GM19395 (cell line): ENCODE measurements at regions not wholly inside any gene's neighbourhood (a gene's known extent, or its start where the extent isn't known, plus 50 kb on each side); places are given as distances from the start of the nearest gene placed in this dataset.

Source experiments
- ATAC-seq: cut with Tn5 transposase; IDR thresholded peaks from one replicate; pipeline ENCODE4 v1.9.1; 2021; ENCODE audit warnings: mild to moderate bottlenecking, moderate library complexity; ENCODE audit not compliant: unreplicated experiment

DNA sequence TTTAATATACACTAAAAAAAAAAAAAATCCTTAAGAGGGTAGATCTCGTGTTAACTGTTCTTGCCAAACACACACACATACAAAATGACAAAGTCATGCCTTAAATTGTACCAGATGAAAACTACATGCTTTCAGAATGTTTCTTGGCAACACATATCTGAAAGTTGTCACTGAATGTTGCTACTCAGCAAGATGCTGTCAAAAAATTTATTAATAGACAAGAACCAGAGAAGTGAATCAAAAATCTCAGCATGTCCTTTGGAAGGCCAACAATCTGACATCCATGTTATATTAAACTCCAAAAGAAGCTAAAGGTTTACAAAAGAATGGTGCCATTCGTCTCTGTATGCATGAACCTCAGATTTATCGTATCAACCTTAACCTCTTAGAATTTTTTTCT, 1746.2 kb upstream of the PRR20A start:
- no peak for ATAC-seq

DNA sequence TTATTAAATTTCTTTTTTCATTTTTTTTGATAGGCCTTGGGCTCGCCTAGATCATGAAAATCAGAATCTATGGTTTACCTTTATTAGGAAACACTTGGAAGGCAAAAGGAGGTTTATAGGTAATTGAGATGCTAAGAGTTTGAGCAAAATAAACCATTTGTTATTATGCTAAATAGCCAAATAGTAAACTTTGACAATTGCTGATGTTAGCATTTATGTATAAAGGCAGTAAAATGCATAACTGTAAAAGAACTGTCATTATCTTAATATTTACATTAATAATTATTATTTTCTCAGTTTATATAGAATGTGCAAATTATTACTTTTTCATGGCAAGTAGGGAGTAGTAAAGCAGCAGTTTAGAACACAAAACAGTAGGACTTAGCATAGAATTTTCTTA, 1737.8 kb upstream of the PRR20A start:
- ATAC-seq: no peak

DNA sequence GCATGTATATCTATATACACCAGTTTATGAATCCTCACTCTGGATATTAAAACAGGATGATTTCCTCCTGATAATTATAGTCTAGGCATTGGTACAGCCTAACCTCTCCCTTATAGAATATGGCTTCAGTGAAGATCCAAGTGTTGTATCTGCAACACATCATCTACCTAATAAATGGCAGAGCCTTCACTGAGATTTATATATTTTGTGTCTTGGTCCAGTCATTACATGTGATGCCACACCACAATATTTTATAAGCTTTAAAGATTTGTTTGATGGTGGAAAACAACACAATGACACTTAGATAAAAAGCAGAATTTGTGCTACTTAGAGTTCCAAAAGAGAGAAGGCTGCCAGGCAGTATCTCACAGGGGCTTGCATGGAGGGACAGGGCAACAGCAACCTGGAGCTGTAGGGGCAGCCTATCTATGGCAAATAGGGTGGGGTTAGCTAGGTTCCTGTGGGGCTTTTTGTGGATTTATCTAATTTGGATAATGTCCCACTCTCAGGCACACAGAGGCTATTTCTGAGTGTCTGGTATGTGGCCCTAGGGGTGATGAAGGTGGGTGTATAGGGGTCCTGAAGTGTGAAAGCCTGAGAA, 1736.7 kb upstream of the PRR20A start:
- no peak for ATAC-seq

DNA sequence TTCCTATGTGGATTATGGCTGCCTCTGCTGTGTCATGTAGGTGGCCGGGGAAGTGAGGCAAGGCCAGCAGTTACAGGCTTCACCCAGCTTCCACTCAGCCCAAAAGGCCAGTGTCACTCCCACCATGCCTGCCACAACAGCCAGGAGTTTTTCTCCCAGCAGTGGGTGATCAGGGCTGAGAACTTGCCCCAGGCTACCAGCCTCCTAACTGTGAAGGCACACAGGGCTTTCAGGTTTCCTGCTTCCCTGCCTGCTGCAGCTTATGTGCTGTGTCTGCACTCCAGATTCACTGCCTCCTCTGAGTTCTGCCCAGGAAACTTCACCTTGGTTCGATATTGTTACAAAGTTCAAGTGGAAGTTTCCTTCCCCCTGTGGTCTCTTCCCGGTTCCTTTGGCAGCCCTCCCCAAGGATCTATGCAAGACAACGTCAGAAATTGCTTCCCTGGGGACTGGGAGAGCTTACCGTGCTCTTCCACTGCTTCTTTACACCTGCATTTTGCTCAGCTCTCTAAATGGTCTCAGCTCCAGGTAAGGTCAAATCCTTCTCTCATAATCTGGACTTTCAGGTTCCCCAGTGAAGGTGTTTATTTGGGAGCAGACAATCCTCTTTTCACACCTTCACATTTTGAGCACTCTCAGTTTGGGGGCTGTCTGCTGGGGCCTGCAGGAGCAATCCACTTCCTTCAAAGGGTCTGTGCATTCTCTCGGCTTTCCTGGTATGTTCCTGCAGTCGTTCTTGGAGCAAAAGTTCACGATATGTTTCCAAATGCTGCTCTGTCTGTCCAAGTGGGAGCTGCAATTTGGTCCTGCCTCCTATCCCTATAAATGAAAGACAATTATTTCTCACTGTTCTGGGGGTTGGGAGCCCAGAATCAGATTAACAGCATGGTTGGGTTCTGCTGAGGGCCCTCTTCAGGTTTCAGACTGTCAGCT, 1730.1 kb upstream of the PRR20A start:
- no peak for ATAC-seq

DNA sequence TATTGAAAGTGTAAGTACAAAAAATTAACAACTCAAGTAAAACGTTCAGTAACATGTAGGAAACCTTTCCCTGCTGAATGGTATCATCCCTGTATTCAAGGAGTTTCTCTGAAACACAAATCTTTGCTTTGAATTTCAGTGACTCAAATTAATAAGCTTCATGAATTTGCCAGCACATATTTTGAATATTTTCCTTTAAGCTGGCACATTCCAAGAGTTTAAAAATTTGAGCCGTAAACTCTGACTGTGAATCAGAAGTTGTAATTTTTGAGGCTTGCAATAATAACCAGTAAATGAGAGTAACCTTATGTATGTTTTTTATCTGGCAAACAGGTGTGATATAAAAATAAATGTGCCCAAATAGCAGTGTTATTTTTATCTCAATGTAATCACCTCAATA, 1722.6 kb upstream of the PRR20A start:
- ATAC-seq: no peak

DNA sequence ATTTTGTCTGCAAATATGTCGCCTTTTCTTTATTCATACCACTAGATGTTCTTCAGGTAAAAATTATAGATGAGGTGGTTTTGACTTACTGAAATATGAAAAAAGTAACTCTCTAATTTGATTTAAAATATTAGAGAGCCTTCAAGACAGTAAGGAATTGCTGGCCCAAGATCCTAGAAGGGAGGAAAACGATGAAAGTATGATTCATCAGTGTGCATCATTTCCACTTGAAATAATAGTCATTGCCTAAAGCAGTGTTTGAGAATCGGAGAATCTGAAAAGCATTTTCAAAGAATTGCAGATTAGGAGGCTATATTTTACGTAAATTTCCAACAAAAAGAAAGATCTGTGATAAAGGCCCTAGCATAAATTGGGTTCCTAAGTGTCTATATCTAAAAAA, 1707.9 kb upstream of the PRR20A start:
- ATAC-seq: no peak

DNA sequence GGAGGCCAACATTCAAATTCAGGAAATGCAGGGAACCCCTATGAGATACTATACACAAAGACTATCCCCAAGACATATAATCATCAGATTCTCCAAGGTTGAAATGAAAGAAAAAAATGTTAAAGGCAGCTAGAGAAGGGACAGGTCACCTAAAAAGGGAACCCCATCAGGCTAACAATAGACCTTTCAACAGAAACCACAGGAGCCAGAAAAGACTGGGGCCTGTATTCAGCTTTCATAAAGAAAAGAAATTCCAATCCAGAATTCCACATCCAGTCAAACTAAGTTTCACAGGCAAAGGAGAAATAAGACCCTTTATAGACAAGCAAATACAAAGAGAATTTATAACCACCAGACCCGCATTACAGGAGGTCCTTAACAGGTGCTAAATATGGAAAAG, 1703.6 kb upstream of the PRR20A start:
- ATAC-seq: no peak

DNA sequence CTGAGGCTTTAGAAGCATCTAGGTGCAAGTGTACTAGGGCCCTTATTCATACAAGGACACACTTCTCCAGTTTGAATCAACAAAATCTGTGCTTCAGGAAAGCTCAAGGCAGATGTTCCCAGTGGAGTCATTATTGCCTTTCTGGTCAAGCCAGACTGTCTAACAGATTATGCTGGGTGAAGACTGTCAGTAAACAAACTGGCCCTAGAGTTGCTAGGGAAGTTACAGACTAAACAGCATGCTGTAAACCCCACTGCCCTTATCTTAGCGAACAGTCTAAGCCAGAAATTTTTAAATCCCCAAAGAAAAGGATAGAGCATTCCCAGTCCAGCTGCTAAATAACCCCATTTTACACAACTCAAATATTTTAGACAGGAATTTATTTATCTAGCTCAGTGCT, 1701.3 kb upstream of the PRR20A start:
- no peak for ATAC-seq

DNA sequence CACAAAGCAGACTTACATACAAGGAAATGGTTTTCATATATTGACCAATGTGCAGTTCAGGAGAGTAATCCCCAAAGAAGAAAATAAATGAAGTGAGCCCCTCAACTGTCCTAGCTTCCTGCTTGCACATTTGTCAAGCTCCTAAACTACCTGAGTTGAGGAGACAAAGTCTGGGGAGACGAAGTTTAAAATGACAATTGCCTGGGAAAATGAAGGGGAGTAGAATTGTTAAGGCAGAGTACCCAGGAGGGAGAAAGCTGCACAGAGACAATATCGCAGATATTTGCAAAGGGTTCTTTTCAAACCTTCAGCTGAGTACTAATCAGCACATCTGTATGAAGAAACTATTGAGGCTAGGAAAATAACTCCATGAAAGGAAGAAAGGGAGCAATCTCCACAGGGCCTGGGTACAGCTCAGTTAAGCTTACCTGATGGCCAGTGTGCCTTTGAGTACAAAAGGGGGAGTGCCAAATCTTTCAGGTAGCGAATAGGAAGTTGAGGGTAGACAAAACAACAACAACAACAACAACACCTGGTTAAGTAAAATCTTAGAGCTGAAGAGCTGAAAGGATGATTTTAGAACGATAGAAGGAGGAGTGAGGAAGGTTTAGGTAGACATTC, 1700.1 kb upstream of the PRR20A start:
- ATAC-seq: no peak

DNA sequence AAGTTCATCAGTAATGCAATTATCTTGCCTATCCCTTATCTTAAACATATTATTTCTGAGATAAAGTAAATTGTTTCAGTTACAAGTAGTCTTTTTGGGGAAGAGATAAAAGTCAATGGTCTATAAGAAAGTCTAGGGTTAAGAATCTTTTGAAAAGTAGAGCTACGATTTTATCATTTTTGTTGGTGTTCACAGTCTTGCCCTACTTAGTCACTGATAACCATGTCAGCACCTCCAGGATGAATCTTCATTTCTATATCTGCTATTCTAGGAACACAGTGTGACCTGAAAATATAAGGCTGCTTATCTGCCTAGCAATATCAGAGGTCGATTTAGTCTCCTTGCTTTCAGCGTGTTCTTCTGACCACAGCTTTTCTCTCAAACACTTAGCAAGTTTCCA, 1676.5 kb upstream of the PRR20A start:
- ATAC-seq: no peak

DNA sequence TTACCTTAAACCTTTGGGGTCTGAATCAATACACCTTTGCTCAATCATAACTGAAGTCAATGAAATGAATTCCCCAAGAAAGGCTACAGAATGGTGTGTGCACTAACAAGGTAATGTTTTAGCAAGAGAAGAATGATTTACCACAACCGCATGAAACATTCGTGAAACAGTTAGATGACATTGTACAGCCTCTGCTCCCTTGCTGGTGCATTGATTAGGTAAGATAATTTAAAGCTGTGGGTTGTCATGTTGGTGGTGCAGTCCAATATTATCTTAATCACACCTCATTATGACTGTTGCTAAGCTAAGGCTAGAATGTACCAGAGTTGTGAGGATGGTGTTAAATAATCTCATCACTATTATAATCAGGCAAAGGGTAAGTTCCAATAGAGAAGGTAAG, 1673.2 kb upstream of the PRR20A start:
- no peak for ATAC-seq

DNA sequence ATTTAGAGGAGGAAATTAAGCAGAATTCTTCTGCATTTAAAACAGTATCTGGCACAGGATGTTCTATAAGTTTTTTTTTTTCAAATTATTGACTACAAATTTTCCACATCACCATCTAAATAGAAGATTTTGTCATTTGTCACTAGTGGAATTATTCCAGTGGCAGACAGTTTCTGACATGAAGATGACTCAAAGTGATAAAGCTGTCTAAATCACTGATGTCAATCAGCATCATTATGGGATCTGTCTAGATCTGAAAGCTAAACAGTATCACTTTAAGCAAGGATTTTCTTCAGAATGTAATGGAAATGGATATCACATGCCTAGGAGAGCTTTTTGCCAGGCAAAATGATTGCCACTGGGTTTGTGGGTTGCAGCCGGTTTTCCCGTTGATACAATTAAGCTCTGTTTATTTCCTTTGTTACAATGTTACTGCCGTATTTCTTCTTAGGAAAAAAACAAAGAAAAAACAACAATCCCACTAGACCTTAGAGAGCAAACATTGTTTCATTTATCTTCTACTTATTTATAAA, 1657.0 kb upstream of the PRR20A start:
- no peak for ATAC-seq

DNA sequence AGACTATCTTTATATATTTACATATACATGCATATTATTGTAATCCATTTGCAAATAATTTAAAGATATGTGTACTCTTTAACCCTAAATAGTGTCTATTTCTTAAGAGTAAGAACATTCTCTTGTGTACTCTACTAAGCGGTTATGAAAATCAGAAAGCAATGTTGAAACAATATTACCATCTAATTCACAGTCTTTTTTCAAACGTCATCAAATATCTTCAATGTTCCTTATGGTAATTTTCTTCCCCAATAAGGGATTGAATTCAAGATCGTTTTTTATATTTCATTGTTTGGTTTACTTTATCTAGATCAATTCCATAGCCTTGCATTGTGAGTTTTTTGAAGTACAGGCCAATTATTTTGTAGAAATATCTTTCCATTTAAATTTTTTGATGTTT, 1647.4 kb upstream of the PRR20A start:
- no peak for ATAC-seq

DNA sequence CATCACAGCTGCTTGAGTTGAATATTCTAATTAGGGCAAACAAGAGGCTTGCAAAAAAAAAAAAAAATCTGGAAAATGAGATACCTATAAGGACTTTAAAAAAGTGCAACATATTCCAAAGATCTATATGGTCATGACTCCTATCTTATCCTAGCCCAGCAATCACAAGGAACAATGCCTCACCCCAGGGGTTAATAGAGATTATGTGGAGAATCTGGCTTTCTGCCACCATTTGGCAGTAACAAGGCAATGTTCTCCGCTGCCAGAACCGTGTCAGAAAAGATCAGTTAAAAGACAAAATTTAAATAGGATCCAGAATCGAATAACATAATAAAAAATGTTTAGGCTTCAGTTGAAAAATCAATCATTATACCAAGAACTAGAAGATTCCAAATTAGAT, 1643.2 kb upstream of the PRR20A start:
- ATAC-seq: no peak

DNA sequence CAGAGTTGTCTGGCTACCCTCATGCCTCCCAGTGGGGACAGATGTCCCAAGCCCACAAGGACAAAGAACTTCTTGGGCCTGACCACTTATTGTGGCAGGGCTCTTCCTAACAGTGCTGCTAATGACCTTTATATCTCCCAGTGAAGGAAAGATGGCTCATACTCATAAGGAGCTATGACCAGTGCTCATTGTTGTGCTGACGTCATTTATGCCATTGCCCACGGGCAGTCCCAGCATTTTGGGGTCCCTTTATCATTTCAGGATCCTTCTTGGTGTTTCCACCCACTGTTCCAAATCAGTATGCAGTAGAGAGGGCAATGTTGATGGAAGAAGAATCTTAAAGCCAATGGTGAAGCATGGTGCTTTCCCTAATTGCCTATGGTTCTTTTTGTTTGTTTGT, 1640.0 kb upstream of the PRR20A start:
- ATAC-seq: no peak

DNA sequence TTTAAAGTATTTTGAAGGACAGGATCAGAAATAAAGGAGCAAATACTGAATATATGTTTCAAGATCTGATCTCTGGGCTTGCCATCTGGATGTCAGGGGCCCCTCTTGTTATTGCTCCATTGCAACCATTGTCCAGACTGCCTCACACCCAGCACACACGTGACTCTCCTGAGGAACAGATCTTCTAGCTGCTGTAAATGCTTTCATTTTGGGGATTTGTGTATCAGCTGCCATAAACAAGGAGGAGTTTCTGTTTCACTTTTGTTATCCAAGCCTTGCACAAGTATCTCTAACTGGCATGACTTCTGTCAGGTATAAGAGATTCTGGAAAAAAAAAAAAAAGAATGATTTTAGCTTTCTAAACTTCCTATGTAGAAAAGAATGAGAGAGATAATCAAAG, 1624.1 kb upstream of the PRR20A start:
- no peak for ATAC-seq

DNA sequence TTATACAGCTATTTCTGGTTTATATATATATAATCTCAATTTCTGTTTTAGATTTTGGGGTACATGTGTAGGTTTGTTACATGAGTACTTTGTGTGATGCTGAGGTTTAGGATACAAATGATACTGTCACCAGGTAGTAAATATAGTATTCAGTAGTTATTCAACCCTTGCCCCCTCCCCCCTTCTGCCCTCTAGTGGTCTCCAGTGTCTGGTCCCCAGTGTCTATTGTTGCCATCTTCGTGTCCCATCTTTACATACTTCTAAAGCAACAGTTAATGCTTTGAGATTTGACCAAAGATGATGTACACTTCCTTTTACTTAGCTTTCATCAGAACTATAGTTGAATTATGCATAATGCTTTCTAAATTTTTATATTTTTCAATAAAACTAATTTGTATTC, 1623.4 kb upstream of the PRR20A start:
- ATAC-seq: no peak

DNA sequence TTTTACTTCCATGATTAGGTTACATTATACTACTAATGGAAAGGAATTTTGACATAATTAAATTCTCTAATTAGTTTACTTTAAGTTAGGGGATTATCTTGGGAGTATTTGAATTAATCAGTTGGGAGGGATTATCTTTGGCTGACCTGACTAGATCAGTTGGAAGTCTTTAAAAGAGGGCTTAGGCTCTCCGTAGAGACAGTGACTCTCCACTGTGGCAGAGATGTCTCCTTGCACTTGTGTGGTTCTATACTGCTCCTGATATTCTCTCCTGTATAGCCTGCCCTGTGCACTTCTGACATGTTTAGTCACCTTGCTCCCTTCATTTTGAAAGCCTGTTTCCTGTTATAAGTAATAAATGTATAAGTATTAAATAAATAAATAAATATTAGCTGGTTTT, 1612.3 kb upstream of the PRR20A start:
- ATAC-seq: no peak

DNA sequence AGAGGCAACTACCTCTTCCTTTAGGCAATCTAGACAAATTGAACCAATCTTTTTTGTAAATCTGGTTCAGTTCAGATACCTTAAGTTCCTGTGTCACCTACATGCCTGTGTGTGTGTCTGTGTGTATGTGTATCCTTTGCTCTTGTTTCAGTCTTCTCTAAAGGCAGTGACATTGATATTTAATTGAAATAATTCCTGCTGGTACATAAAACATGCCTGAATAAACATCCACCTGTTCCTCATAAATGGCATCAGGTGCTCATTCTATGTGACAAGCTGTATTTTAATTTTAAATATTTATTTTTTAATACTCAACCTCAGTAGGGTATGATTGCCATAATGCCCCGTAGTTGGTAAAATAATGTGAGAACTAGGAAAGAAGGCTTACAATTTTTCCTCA, 1606.4 kb upstream of the PRR20A start:
- ATAC-seq: no peak

DNA sequence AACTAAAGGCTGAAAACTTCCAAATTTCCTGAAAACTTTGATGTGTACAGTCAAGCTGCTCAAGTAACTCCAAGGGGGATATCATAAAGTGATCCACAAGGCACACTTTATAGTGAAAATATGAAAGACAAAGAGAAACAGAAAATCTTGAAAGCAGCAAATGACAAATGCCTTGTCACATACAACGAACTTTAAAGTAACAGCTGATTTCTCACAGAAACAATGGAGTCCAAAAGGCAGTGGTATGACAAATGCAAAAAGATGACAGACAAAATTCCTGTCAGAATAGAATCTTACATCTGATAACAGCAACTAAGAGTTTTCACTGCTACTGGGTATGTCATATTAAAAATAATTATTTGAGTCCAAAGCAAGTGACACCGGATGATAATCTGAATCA, 1602.3 kb upstream of the PRR20A start:
- no peak for ATAC-seq

DNA sequence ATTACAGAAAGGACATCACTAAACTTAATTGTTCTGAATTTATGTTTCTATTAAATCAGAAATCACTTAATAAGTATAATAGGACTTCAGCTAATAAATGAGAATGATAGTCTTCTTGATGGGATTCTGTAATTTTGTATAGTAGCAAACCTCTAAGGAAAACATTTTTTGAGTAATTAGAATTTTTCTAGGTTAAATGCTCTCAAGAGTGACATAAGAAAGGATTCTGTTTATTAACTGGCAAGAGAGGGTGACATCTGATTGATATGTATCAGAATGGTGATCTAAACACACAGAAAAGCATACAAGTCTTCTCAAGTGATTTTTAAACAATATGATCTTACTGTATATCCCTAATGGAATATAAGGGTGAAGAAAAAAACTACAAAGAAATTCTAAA, 1597.7 kb upstream of the PRR20A start:
- ATAC-seq: no peak

DNA sequence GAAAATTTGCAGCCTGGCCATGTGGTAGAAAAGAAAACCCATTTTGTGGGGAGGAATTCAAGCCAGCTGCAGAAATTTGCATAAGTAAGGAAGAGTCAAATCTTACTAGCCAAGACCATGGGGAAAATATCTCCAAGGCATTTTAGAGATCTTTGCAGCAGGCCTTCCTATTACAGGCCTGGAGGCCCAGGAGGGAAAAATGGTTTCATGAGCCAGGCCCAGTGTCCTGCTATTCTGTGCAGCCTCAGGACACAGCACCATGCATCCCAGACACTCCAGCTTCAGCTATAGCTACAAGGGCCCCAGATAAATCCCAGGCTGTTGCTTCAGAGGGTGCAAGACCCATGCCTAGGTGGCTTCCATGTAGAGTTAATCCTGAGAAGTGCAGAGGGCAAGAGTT, 1590.1 kb upstream of the PRR20A start:
- no peak for ATAC-seq
